NCI-H2171 treated with DMSO at 0.1 percent for 48 hours (cell line): ENCODE measurements at regions not wholly inside any gene's neighbourhood (a gene's known extent, or its start where the extent isn't known, plus 50 kb on each side); places are given as distances from the start of the nearest gene placed in this dataset.
"Not testable (repeated sequence)": the region's sequence is repeated elsewhere in the genome, so short reads cannot be mapped to it uniquely, and the experiment has no call there.

Source experiments
- DNase-seq: peaks from one replicate; lab custom pipeline; 2025; lab: John Stamatoyannopoulos, UW

DNA sequence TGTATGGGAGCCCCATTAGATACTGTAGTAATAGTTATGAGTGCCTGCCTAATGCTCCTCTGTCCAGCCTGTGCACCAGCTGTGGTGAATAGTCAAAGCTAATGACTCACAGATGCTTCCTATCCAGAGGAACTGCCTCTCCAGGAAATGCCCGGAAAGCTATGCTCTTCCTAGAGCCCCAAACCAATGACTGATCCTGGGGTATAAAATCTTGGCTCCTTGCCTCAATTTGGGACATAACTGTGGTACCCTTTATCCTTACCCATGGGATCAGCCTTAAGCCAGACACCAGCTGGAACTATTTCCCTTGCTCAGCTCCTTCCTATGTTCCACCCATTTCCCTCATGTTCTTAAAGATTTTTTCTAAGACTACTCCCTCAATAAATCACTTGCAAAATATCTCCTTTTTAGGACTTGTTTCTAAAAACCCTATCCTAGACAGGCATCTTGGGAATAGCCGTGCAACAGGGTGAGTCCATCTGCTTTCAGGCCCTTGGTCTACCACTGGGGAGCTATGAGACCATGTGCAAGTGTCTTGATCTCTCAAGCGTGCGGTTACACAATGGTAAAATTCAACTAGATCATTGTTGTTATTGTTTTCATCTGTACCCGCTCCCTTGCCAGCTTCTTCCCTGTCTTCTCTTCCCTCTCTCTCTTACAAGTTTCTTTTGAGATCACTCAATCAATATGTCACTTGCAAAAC lies 283.7 kb downstream of the BTBD3 start:
- no peak for DNase-seq

- no peak for DNase-seq
Observed at GRCh38 chr20:12203399-12203798, 285.7 kb downstream of the BTBD3 start.

GRCh38 chr20:12203981-12204380 lies 286.3 kb downstream of the BTBD3 start:
- no peak for DNase-seq

GRCh38 chr20:12207875-12208274 lies 290.2 kb downstream of the BTBD3 start:
- peak; percentile 42 for DNase-seq

- DNase-seq: no peak
Observed at GRCh38 chr20:12210591-12210990, 292.9 kb downstream of the BTBD3 start.

- DNase-seq: no peak
Observed at GRCh38 chr20:12211361-12211760, 293.7 kb downstream of the BTBD3 start.

GRCh38 chr20:12217382-12217781 lies 299.7 kb downstream of the BTBD3 start:
- no peak for DNase-seq

DNA sequence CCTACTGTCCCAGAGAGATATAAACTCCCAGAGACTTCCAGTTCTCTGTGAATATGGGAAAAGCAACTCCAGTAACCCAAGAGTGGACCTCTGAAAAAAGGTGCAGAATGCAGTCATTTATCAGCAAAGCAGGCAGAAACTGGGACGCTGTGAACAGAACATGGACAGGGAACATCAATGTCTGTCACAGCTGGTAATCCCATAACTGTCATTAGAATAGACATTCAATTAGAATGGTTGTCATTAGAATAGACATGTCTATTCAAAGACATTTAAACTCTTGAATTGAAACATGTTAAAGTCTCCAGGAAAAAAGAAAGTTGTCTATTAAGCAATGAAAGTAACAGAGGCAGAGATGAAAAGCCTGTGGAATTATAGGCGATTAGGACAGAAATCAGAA lies 302.1 kb downstream of the BTBD3 start:
- no peak for DNase-seq

GRCh38 chr20:12223057-12223456 lies 305.4 kb downstream of the BTBD3 start:
- DNase-seq: no peak

DNA sequence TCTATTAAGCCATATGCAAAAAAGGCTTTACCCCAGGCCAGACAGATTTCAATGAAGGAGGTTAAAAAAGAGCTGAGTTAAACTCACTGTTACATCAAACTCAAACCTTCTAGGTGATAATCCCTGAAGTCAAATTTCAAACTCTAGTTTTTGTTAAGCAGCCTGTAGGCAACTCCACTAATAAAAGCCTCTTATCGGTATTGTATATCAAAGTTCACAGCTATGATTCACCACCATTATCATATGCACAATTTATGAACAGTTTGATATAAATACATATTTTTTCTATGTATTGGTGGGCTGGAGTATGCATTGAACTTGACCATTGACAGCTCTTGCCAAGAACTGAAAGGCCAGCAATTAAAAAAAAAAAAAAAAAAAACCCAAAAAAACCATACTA lies 308.2 kb downstream of the BTBD3 start:
- no peak for DNase-seq

DNA sequence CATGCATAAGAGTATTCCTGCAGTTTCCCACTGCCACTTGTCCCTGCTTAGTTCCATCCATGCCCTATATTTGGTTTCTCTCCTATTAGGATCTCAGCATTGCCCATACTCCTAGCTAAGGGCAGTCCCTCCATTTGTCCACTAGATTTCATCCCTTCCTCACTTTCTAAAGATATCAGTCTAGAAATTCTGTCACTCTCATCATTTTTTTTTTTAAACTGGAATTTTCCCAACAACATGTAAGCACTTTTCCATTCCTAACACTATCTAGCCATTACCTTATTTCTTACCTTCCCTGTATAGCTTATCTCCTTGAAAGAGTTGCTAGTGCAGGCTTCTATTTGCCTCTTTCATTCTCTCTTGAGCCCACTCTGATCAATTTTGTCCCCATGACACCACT lies 312.2 kb downstream of the BTBD3 start:
- no peak for DNase-seq

- DNase-seq: no peak
Observed at GRCh38 chr20:12237772-12238171, 320.1 kb downstream of the BTBD3 start.

- DNase-seq: no peak
Observed at GRCh38 chr20:12241065-12241464, 323.4 kb downstream of the BTBD3 start.

DNA sequence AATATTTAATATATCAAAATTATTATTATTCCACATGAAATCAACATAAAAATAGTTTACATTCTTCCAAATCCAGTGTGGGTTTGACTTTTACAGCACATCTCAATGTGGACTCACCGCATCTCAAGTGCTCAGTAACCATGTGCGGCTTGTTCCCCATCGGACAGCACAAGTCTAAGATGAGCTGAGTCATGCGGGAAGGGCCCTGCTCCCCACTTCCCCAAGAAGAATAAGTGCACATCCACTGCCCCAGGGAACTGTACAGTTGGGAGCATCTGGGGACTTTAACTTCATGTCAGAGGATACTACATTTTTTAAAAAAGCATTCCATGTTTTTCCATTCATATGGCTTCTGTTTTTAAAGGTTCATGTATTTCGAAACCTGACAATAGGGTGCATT lies 325.6 kb downstream of the BTBD3 start:
- no peak for DNase-seq

- no peak for DNase-seq
Observed at GRCh38 chr20:12248481-12248880, 330.8 kb downstream of the BTBD3 start.

GRCh38 chr20:12250661-12251060 lies 333.0 kb downstream of the BTBD3 start:
- DNase-seq: not testable (repeated sequence)

DNA sequence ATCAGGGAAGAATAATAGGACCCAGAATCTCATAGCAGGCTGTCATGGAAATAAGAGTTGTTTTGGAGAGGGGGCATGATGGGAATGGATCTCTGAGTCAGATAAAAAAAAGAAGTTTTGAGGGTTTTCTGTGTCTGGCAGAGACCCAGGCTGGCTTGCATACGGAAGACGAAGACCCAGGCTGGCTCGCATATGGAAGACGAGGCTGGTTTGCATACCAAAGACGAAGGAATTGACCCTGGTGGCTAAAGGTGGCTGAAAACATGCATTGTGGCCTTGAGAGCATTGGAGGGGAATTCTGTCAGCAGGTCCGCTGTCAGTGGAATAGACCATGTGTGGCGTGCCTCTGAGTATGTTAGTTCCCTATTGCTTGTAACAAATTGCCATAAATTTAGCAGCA lies 335.1 kb downstream of the BTBD3 start:
- no peak for DNase-seq

- DNase-seq: no peak
Observed at GRCh38 chr20:12255461-12255970, 337.8 kb downstream of the BTBD3 start.

DNA sequence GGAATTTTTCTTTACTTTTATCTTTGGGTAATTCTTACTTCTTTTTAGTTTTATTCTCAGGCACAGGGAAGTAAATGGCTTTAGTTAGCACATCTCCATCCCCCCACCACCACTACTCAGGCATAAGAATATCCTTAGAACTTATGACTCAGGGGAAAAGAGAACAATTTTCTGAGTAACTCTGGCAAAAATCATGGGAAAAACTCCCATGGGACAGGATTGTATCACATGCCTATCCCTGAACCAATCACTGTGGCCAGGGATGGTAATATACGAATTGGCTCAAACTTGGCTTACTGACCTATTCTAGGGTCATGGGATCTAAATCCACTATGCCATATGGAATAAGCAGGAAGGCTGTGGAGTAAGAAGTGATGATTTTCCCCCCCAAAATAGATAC lies 339.1 kb downstream of the BTBD3 start:
- no peak for DNase-seq

GRCh38 chr20:12262747-12263146 lies 345.1 kb downstream of the BTBD3 start:
- DNase-seq: no peak

DNA sequence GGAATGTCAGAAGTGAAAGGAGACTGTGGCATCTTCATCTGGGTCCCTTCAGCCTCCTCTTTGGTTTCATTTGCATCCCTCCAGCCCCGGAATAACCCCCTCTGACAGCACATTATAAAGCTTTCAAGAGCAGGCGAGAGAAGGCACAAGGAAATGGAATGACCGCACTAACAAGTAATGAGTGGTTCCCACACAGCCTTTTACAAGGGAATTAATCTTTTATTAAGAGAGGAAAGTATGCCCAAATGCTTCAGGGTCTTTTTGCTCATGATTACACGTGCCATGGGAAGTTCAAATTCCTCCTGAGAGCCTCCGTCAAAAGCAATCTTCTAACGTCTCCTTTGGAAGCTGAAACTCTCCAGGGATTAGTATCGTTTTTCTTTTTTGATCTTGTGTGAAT lies 347.0 kb downstream of the BTBD3 start:
- DNase-seq: no peak

GRCh38 chr20:12265662-12266061 lies 348.0 kb downstream of the BTBD3 start:
- no peak for DNase-seq

- DNase-seq: no peak
Observed at GRCh38 chr20:12269579-12269978, 351.9 kb downstream of the BTBD3 start.

DNA sequence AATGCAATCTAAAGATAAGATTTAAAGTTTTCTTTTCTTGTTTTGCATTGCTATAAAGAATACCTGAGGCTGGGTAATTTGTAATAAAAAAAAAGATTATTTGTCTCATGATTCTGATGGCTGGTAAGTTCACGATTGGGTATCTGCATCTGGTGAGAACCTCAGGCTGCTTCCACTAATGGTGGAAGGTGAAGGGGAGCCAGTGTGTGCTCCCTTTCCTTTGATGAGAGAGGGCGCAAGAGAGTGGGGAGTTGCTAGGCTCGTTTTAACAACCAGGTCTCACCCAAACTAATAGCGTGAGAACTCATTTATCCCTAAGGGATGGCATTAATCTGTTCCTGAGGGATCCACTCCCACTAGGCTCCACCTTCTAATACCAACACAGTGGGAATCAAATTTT lies 353.2 kb downstream of the BTBD3 start:
- no peak for DNase-seq
